ENCODE measurements at regions not wholly inside any gene's neighbourhood (a gene's known extent, or its start where the extent isn't known, plus 50 kb on each side); places are given as distances from the start of the nearest gene placed in this dataset.

DNA sequence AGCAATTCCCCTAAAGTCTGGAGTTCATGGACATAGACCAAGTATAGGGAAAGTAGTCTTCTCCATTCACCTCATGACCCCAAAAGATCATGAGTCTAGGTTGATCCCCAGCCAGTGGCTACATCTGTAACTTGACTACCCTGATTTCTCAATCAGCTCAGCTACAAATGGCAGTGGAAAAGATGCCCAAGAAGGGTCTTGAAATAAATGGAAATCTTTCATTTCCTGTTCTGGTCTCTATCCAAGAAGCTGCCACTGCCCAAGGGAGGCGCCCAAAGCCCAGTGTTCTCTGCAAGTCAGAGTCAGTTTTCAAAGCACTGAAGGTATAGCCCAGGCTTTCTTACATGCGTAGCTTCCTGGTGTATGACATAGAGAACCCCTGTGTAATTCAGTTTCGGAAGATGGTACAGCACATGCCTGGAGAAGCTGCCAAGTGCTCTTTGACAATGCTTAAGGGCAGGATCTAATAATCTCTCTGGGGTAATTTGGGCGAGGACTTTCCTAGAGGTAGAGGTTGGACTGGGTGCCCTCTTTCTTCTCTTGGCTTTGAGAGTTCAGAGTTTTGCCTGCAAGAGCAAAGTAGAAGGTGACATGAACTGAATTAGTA, 101.1 kb downstream of the ADAMTS15 start:
- TF ChIP-seq FOXM1 (IDR thresholded peaks at IDR 0.05; ENCODE audit: borderline replicate concordance) (no peak), CTBP1 (IDR thresholded peaks at IDR 0.05; ENCODE audit: borderline replicate concordance) (no peak), ZNF384 (IDR thresholded peaks at IDR 0.05) (no peak), BHLHE40 (IDR thresholded peaks at IDR 0.05; ENCODE audit: borderline replicate concordance) (no peak), SP1 (IDR thresholded peaks at IDR 0.05) (no peak), FOXK2 (IDR thresholded peaks at IDR 0.05) (no peak), ELF4 (IDR thresholded peaks at IDR 0.05) (no peak), TARDBP (IDR thresholded peaks at IDR 0.05) (no peak), FOXA1 (IDR thresholded peaks at IDR 0.05) (no peak), ARNT (IDR thresholded peaks at IDR 0.05) (no peak), NFRKB (IDR thresholded peaks at IDR 0.05) (no peak)
- TF ChIP-seq, protein P1, sequence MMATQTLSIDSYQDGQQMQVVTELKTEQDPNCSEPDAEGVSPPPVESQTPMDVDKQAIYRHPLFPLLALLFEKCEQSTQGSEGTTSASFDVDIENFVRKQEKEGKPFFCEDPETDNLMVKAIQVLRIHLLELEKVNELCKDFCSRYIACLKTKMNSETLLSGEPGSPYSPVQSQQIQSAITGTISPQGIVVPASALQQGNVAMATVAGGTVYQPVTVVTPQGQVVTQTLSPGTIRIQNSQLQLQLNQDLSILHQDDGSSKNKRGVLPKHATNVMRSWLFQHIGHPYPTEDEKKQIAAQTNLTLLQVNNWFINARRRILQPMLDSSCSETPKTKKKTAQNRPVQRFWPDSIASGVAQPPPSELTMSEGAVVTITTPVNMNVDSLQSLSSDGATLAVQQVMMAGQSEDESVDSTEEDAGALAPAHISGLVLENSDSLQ (IDR thresholded peaks at IDR 0.05), result no peak

Measured in HEK293T (cell line).